ENCODE measurements at regions not wholly inside any gene's neighbourhood (a gene's known extent, or its start where the extent isn't known, plus 50 kb on each side); places are given as distances from the start of the nearest gene placed in this dataset.

GRCh38 chr10:129400426-129400825 lies 66.6 kb upstream of the MGMT start:
- ChIA-PET CTCF (no interaction called here), POLR2A (no interaction called here)
- H3K4me3 ChIP-seq (replicated peaks in 1 of 3; ENCODE audit: insufficient read depth in 1 of 3, low read depth in 1 of 3, low read length in 3 of 3): no peak overlapping the region
- no peak overlapping the region for H2AFZ ChIP-seq (ENCODE audit: low read depth, low read length)
- no peaks in the 10 kb centered on the region for H4K20me1 ChIP-seq (replicated peaks; ENCODE audit: control insufficient read depth, extremely low read depth, insufficient read depth, low read length)
- FAIRE-seq (no peak), DNase-seq (ENCODE audit: low read depth, low spot score) (no peak)
- no peaks in the 10 kb centered on the region for H3K27me3 ChIP-seq (ENCODE audit: control insufficient read depth in 2 of 2, insufficient read depth in 2 of 2, low read length in 2 of 2)
- no peak overlapping the region for H3K27ac ChIP-seq (ENCODE audit: insufficient read depth, low read depth, low read length)
- no peaks in the 10 kb centered on the region for H3K36me3 ChIP-seq (ENCODE audit: control insufficient read depth in 2 of 2, extremely low read depth in 1 of 2, insufficient read depth in 2 of 2, low read length in 2 of 2)
- no peaks in the 10 kb centered on the region for H3K4me1 ChIP-seq (ENCODE audit: control insufficient read depth, extremely low read depth, insufficient read depth, low read length)
- intact Hi-C loops (cut with micrococcal nuclease): no loop called here
- H3K9me3 ChIP-seq (replicated peaks; ENCODE audit: control insufficient read depth, insufficient read depth, low read length): no peaks in the 10 kb centered on the region
- H3K9ac ChIP-seq (replicated peaks; ENCODE audit: extremely low read depth, insufficient read depth, low read length): no peak overlapping the region
- H3K9me1 ChIP-seq (replicated peaks; ENCODE audit: control insufficient read depth, extremely low read depth, insufficient read depth, low read length): no peaks in the 10 kb centered on the region
- H3K79me2 ChIP-seq (ENCODE audit: control insufficient read depth, insufficient read depth, low read length): no peaks in the 10 kb centered on the region
- BruUV-seq (replicated peaks): no TSS peak
- dilution Hi-C loops (cut with MboI; ENCODE audit: extremely low pct_ligation_motif_present, low sequenced_read_pairs): no loop called here
- no peak for TF ChIP-seq POLR2AphosphoS5 (IDR thresholded peaks at IDR 0.05; ENCODE audit: insufficient read depth, low read depth, low read length)
- TF ChIP-seq, protein P1, sequence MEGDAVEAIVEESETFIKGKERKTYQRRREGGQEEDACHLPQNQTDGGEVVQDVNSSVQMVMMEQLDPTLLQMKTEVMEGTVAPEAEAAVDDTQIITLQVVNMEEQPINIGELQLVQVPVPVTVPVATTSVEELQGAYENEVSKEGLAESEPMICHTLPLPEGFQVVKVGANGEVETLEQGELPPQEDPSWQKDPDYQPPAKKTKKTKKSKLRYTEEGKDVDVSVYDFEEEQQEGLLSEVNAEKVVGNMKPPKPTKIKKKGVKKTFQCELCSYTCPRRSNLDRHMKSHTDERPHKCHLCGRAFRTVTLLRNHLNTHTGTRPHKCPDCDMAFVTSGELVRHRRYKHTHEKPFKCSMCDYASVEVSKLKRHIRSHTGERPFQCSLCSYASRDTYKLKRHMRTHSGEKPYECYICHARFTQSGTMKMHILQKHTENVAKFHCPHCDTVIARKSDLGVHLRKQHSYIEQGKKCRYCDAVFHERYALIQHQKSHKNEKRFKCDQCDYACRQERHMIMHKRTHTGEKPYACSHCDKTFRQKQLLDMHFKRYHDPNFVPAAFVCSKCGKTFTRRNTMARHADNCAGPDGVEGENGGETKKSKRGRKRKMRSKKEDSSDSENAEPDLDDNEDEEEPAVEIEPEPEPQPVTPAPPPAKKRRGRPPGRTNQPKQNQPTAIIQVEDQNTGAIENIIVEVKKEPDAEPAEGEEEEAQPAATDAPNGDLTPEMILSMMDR (IDR thresholded peaks at IDR 0.05; ENCODE audit: extremely low read depth in 1 of 2, insufficient read depth in 1 of 2, low read depth in 1 of 2, low read length in 2 of 2): no peak
- no peak for TF ChIP-seq MAX (IDR thresholded peaks at IDR 0.05; ENCODE audit: insufficient read depth, insufficient read length)
- TF ChIP-seq POLR2A (IDR thresholded peaks at IDR 0.05; ENCODE audit: low read depth, low read length): no peak
- no peak for TF ChIP-seq FOS (IDR thresholded peaks at IDR 0.05; ENCODE audit: borderline replicate concordance, insufficient read depth, low read length)
- no peak for TF ChIP-seq GATA2 (IDR thresholded peaks at IDR 0.05; ENCODE audit: insufficient read depth, insufficient read length, low read depth, low read length)
- no peak for TF ChIP-seq MYC (IDR thresholded peaks at IDR 0.05; ENCODE audit: low read depth, low read length)
- no peak for TF ChIP-seq EZH2 (IDR thresholded peaks at IDR 0.05; ENCODE audit: borderline replicate concordance, low read depth, low read length, severe bottlenecking)
- no peak overlapping the region for H3K4me2 ChIP-seq (ENCODE audit: insufficient read depth, low read length)
